Inflammatory macrophage treated with lipopolysaccharide for 4 hours (primary cell): ENCODE measurements at regions not wholly inside any gene's neighbourhood (a gene's known extent, or its start where the extent isn't known, plus 50 kb on each side); places are given as distances from the start of the nearest gene placed in this dataset.
A peak's percentile ranks its signal among the peaks of the same experiment; 100 is the strongest.
"Not testable (repeated sequence)": the region's sequence is repeated elsewhere in the genome, so short reads cannot be mapped to it uniquely, and the experiment has no call there.

Experiments used
- DNase-seq: peaks from one replicate; pipeline ENCODE4 v3.0.0-alpha.2; 2020

DNA sequence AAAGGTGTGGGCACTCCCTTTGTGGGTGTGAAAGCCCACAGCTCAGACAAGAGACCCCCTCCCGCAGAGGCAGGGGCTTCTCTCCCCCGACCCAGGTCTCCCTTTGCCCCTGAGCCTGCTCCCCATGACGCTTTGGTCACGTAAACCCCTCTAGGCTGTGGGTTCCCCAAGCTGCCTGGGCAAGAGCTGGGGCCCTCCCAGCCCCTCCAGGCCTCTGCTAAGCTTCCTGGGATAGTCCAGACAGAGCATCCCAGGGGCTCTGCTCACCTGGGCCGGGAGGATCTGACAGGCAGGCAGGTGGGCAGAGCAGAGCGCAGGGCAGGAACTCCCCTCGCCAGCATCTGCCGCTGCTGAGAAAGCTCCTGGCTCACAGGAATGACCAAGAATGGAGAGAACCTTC lies 177.3 kb downstream of the BANP start:
- DNase-seq = no peak

DNA sequence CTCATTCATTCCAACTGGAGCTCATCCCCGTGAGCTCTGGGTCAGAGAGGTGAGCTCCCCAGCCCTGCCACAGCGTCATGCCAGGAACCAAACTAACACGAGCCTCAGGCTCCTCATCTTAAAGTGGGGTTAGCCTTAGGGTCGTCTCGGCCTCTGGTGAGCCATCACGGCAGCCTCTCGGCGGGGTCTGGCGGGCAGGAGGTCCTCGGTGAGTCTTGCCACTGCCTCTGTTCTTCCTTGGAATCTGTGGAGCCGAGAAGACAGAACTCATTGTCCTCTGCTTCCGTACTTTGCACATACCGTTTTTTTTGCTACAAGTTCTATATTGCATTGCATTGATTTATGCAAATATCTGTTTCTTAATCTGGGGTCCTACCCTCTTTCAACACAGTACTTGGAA lies 177.9 kb downstream of the BANP start:
- DNase-seq = not testable (repeated sequence)

DNA sequence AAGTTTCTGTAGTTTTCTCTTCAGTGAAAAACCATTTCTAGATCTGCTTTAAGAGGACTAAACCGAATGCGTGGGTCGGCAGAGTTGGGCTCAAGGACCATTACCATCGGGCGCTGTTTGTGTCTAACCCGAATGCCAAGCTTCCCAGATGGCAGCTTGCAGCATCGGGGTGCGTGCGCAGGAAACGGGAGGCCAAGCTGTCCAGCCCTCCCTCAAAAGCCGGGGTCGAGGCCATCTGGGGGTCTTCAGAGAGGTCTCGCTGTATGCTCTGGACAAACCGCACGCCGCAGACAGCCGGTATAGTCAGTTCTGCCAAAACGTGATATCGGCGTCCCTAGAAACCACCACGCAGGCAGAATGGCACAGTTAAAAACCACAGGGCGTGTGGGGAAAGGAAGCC lies 178.8 kb downstream of the BANP start:
- no peak for DNase-seq

DNA sequence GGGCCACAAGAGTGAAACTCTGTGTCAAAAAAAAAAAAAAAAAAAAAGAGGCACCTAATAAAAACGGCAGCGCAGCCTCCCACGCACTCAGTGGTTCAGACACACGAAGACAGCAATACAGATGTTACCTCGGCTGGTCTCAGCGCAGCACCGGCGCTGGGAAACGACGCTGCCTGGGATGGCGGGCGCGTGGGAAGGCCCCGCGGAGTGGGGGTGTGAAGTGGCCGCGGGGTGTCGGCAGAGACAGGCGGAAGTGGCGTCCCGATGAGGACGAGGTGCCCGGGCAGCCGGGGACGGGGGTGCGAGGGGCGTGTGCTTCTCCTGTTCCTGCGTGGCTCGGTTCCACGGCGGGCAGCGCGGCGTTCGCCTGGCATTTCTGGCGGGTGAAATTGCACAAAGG lies 179.4 kb downstream of the BANP start:
- no peak for DNase-seq

DNA sequence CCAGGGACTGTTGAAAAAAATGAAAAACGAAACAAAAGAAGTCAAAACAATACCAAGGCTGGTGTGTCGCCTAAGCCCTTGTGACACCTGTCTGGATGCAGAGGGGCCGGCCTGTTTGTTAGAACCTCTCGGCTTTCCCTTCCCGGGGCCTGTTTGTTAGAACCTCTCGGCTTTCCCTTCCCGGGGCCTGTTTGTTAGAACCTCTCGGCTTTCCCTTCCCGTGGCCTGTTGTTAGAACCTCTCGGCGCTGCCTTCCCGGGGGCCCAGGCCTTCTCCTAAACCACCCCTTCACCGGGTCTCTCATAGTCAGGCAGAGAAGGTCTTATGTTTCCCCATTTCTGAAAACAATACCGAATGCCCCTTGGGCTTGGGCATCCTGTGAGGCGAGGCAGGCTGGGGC lies 180.0 kb downstream of the BANP start:
- DNase-seq = no peak

DNA sequence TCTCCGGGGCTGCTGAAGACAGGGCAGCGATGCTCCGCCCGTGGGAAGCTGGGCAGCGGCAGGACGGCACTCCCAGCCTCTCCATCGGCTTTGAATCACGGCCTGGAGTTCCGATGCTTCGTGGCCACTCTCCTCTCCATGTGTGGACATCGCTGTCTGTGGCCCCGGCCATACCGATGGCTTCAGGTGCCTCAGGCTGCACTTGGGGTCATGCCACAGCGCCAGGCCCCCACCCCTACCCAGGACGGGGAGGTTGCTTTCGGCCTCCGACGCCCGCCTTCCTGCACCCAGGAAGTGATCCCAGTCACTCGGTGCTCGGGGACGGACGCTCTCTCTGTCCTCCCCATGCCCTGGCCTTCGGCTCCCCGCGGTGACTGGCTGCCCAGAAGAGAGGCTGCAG lies 180.7 kb downstream of the BANP start:
- no peak for DNase-seq

DNA sequence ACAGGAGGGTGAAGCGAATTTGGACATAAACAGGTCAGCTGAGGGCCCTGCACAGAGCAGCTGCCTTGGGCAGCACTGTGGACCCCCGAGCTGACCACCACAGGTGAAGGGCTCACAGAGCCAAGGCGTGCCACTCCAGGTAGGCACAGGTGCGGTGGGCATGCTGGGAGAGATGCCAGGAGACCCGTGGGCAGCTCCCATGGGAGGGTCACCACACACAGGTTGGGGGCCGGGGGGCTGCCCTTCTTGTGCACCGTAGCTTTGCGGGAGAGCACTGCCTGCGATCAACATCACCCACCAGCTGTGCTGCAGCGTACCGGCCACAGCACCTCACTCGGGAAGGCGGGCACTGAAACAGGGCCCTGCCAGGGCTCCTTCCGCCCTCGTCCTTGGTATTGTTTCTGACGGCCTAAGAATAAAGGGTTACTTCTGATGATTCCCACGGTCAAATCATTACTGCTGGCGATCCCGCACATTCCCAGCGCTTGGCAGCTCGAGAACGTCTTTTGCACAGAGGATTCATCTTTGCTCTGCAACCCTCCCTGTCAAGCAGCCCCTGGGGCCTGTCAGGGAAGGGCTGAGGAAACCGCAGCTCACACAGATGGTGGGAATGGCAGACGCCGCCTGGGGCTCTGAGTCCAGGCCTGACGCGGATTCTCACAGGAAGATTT lies 181.7 kb downstream of the BANP start:
- no peak for DNase-seq

DNA sequence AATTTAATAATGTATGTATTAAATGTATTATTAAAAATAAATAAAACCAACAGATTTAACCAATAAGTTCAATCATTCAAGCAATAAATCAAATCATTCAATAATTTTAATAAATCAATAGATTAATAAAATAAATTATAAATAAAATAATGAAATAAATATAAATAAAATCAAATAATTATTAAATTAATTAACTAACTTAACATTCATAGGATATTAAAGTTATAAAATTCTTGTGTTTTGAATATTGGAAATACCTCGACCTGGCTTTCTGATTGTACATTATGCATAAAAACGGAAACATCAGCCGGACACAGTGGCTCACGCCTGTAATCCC lies 182.2 kb downstream of the BANP start:
- no peak for DNase-seq

DNA sequence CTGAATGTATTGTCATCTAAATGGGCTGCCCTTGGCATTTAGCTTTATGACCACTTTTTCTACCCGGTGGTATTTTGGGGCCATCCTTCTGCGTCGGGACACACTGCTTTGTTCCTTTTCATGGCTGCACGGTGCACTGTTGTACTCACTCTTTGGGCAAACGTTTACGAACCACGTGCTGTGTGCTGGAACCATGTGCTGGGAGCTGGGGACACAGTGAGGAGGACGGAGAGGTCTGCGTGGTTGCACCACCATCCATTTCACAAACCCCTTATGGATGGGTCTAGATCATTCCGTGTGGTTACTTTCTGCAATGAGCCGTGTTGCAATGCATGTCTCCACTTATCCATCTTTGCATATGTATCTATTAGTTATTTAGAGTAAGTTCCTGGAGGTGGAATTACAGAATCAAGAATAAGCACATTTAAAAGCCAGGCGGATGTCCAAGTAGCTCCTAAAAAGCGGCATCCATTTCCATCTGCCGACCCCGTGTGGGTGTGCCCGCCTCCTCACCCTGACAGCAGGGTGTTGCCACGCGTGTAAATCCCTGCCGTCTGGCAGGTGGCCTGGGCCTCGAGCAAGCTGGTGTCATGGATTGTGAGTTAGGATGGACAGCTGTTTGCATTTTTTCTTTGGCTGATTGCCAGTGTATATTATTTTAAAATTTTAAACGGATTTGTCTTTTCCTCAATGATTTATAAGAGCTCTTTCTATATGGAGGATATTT lies 183.1 kb downstream of the BANP start:
- not testable (repeated sequence) for DNase-seq

DNA sequence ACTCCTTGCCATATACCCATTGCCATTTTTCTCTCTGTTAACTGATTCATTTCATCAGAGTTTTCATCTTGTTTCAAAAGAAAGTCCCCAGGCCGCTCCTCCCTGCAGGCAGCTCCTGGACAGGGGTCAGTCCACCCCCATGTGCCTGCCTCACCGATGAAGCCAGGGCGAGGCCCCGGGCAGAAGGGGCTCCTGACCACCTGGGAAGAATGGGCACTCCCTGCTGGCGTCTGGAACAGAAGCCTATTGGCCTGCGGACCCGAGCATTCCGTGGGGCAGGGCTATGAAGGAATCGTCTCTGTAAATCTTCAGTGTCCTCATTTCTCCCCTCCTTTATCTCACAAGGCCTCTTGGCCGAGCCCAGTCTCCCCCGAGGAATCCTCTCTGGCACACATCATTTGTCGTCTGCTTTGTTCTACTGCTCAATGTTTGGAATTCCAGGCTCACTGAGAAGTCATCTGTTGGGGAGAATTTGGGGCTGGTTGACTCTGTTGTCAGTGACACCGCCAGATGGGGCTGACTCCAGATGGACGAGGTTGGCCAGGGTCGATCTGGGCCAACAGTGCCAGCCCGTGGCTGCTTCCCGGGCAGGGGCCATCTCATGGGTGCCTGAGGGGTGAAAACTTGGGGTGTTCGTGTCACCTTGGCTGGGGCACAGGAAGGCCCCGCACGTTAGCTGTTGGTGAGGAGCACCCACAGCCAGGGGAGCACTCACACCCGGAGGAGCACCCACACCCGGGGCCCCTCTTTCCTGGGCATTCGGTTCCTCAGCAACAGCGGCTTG lies 183.9 kb downstream of the BANP start:
- DNase-seq = not testable (repeated sequence)

DNA sequence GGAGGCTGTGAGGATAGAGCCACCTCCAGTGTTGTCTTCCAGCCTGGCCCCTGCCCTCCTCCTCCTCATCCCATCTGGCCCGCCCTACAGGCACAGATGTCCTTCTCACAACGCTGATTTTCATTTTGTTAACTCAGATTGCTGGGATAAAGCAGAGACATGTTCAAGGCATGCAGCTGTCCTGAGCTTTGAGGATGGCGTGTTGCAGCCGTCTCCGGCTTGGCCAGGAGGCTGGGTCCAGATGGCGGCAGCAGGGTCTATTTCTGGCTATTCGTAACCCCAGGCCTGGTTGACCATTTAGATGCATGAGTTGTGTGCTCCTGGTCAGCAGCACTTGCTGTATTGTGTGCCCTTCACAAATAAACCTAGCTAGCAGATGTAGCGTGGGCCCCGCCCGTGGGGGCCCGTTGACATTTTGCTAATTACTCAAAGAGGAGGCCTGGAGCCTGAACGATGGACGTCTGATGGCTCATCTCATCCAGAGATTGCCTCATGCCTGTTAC lies 185.0 kb downstream of the BANP start:
- not testable (repeated sequence) for DNase-seq

DNA sequence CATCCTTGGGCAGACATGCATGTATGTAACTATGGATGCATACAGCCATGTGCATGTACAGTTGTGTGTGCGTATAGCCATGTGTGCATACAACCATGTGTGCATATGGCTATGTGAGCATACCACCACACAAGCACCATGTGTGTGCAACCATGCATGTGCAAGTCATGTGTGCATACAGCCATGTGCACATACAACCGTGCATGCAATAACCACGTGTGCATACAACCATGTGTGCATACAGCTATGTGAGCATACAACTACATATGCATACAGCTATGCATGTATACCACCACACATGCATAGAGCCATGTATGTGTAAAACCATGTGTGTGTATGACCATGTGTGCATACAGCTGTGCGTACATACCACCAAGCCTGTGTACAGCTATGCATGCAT lies 185.7 kb downstream of the BANP start:
- not testable (repeated sequence) for DNase-seq

DNA sequence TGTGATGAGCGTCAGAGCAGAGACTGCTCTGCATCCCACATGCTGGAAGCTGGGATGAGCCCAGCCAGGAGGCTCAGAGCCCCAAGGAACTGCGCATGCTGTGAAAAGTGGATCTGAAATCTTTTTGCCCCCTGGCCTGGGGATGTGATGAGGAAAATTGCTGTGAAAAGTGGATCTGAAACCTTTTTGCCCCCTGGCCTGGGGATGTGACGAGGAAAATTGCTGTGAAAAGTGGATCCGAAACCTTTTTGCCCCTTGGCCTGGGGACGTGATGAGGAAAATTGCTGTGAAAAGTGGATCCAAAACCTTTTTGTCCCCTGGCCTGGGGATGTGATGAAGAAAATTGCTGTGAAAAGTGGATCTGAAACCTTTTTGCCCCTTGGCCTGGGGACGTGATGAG lies 187.9 kb downstream of the BANP start:
- peak; percentile 33 for DNase-seq

DNA sequence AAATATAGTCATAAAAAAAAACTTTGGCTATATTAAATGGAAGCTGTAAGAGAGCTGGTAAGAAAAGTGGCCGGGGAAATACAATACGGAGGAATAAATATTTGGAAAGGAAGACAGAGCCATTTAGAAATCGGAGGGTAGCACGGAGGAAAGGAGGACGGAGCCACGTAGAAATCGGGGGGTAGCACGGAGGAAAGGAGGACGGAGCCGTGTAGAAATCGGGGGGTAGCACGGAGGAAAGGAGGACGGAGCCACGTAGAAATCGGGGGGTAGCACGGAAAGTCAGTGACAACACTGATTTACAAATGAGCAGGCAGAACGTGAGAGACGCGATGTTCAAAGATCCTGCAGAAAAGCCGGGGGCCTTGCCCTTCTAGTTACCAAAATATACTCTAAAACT lies 189.0 kb downstream of the BANP start:
- not testable (repeated sequence) for DNase-seq

DNA sequence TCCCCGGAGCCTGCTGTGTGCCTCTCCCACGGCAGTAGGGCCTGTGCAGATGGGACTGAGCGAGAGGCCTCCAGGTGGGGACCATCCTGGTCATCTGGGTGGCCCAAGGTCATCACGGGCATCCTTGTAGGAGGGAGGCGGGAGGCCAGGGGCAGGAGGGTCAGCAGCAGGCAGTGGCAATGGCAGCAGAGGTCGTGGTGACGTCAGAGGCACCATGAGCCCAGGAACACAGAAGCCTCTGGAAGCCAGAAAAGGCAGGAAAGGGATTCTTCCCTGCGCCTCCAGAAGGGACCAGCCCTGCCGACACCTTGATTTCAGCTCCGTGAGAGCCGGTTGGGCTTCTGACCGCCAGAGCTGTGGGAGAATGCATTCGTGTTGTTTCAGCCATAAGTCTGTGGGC lies 190.3 kb downstream of the BANP start:
- DNase-seq = no peak

DNA sequence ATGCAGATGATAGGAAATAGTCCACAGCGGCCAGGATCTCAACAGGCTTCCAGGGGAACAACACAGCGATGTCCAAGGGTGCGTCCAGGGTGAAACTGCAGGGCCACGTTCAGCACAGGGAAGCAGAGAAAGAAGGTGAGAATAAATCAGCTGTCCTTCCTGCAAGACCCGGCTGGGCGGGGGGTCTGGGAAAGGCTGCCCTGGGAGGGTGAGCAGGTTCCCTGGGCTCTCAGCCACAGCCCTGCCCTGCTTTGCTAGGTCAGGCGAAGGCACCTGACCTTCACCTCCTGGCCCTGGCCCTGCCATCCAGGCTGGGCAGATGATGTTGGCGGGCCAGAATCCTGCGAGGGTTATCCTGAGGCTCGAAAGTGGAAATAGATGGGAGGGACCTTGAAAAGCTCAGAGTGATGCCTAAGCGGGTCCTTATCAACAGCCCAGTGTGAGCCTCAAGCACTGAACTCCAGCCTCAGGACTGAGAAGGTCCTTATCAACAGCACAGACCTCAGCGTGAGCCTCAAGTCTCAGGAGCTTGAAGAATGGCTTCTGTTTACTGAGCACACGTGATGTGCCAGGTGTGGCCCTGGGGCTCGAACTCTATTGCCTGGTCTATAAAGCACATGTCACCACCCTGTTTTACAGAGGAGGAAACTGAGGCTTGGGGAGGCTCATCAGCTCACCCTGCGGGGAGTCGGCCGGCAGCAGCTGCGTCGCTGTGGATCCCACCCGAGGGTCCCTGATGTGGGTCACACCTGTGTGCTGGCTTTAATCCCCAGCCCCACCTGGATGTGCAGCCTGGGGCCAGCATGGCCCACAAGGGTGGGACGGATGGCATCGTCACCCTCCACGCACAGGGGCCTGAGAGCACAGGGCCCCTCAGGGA lies 191.1 kb downstream of the BANP start:
- DNase-seq = not testable (repeated sequence)

DNA sequence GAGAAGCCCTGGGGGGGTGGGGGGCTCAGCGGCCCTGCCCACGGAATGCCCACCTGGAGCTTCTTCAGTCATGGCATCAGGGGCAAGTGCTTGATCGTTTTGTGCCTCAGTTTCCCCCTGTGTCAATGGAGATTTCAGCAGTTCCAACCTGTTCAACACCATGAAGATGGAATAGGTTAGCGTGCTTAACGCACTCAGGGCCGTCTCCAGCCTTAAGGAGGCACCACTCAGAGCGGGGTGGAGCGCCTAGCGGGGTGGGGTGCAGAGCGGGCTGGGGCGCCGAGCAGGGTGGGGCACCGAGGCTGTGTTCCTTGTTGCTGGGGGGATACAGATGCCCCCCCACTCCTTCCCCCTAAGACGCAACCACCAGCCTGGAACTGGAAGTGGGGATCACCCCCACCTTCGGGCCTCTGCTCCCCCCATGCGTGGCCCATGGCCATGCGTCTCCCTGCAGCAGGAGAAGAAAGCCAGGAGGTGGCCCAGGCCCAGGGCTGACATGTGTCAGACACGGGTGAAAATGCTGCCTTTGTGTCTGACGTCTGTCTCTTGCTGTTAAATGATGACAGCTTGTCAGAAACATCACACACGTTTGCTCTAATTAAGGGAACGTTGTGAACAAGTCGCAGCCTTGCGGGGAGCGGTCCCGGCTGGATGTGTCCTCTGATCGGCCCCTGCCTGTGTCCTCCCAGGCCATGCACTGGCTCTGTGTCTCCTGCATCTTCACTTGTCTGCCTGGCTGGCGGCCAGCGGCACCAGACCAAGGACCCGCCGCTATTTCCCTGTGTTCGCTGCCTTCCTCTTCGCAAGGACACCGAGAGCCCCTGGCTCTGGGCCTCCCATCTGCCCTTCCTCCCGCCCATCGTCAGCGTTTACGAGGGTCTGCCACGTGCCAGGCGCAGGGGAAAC lies 192.1 kb downstream of the BANP start:
- not testable (repeated sequence) for DNase-seq

DNA sequence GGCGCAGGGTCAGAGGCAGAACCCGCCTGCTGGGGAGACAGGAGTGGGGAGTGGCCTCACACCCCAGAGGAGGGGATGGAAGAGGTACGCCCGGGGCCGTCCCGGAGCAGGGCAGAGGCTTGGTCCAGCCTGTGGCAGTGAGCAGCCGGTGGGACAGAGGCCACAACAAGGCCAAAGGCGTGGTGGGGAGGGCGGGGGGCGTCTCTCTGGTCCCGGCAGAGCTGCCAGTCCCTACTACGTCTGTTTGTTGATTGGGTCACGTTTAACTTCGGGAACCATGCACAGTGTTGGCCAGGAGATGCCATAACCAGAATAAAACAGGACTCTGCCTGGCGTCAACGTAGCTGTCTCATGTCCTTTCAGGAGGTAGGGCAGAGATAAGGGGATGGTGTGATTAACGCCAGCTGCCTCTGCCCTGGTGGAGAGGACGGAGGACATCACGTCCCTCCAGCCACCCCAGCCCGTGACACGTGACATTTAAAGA lies 192.8 kb downstream of the BANP start:
- DNase-seq = no peak

DNA sequence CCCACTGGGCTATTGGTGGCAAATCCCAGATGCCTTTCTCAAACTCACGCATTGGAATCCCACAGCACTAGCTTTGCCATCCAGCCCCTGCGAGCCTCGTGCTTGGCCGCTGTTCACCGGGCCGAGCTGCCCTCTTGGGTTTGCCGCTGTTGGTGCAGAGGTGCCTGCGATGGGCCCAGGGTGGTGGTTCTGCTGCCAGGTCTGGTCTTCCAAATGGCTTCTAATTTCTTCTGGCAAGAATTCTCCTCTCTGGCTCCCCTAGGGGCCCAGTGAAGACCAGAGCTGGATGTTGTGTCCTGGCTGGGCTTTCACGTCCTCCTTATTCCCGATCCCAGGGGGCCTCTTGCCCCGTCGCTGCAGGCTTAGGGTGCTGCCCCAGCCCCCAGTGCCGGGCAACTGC lies 194.1 kb downstream of the BANP start:
- DNase-seq = not testable (repeated sequence)

DNA sequence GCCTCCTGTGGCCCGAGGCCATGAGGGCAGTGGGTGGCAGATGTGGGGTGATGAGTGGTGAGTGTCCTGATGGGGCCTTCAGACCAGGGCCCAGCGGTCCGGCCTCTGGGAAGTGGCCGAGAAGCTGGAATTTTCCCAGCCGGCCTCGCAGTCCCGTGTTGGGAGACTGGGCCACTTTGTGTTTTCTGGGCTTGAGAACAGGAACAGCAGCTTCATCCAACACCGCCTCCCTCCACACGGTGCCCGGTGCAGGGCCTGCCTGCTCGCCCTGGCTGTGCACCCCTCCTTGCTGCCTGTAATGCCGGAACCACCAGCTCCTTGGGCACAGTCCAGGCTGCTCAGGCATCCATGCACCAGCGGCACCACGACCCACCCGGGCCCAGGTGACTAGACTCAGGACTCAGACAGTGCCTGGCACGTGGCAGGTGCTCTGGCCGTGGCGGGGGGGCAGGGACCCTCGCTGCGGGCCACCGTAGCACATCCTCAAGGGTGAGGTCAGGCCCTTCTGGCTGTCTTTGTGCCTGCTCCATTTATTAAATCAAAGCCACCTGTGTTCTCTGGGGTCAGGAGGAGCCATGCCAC lies 194.7 kb downstream of the BANP start:
- DNase-seq = not testable (repeated sequence)

DNA sequence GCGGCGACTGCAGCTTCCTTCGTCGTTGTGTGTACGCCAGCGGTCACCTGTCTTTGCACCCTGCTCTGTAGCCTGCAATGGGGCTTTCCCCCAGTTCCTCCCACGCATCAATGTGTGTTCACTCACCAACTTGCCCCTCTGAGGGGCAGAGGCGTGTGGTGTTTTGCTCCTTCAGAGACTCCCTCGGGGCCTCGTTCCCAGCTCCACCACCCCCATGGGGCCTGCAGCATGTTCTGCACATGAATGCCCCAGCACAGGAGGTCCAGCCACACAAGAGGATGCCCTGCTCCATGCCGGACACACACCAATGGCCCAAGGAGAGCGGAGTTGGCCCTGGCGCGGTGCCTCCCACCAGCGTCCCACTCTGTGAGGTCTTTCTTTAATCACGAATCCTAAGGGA lies 196.8 kb downstream of the BANP start:
- DNase-seq = not testable (repeated sequence)
